ENCODE measurements at regions not wholly inside any gene's neighbourhood (a gene's known extent, or its start where the extent isn't known, plus 50 kb on each side); places are given as distances from the start of the nearest gene placed in this dataset.

DNA sequence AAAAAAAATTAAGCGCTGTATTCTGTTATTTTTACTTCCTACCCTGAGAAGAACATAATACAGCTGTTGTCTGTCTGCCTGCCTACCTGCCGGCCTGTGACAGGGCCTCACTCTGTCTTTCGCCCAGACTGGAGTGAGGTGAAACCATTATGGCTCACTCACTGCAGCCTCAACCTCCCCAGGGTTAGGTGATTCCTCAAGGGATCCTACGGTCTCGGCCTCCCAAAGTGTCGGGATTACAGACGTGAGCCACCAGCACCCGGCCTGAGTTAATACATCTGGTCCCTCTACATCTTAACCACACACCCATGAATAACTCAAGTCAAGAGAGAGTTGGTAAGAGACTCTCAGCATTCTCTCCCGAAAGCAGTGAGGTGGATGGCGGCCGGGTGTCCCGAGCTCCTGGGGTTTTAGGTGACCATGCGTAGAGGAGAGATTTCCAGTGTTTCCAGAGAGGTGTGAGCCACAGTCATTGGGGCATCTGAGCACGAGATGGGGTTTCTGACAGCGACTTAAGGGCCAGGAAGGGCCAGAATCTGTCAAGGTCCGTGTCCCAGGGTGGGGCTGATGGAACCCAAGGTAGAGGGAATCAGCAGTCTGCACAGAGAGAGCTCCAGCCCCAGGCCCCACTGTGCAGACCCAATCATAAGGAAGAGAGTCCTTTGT lies 1954.4 kb upstream of the DEFB115 start:
- TF ChIP-seq, protein P1, sequence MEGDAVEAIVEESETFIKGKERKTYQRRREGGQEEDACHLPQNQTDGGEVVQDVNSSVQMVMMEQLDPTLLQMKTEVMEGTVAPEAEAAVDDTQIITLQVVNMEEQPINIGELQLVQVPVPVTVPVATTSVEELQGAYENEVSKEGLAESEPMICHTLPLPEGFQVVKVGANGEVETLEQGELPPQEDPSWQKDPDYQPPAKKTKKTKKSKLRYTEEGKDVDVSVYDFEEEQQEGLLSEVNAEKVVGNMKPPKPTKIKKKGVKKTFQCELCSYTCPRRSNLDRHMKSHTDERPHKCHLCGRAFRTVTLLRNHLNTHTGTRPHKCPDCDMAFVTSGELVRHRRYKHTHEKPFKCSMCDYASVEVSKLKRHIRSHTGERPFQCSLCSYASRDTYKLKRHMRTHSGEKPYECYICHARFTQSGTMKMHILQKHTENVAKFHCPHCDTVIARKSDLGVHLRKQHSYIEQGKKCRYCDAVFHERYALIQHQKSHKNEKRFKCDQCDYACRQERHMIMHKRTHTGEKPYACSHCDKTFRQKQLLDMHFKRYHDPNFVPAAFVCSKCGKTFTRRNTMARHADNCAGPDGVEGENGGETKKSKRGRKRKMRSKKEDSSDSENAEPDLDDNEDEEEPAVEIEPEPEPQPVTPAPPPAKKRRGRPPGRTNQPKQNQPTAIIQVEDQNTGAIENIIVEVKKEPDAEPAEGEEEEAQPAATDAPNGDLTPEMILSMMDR (IDR thresholded peaks at IDR 0.05; ENCODE audit: insufficient read depth, low read length, poor library complexity, severe bottlenecking), result no peak
- no peak for TF ChIP-seq EZH2phosphoT487 (conservative IDR thresholded peaks at IDR 0.05; ENCODE audit: low read length)
